T-cell (primary cell): ENCODE measurements at regions not wholly inside any gene's neighbourhood (a gene's known extent, or its start where the extent isn't known, plus 50 kb on each side); places are given as distances from the start of the nearest gene placed in this dataset.

Experiments used
- ATAC-seq, 4 experiments: fragments of 200-7000 bp in 3 of 4; fragments of 150-1000 bp in 1 of 4; cut with Tn5 transposase; replicated peaks in 1 of 4; 1 replicate in 3 of 4; 2 replicates in 1 of 4; pipeline ENCODE4 v1.10.0; 2021; ENCODE audit warnings: moderate library complexity in 3 of 4, mild to moderate bottlenecking in 2 of 4, moderate number of reproducible peaks in 1 of 4
- CTCF ChIA-PET, 2 donors: fragments of 300-600 bp; sonication (Branson Sonifier 250); formaldehyde crosslinking; loops; one replicate each; lab custom pipeline; 2022; ENCODE audit warnings: antibody characterized with exemption in 2 of 2; lab: Charles Lee
- POLR2A ChIA-PET, 2 donors: fragments of 300-600 bp; sonication (Branson Sonifier 250); formaldehyde crosslinking; loops; one replicate each; lab custom pipeline; 2022; ENCODE audit warnings: antibody characterized with exemption in 2 of 2; lab: Charles Lee
- DNase-seq, 35 experiments: peaks; one replicate each; pipeline versions ENCODE4 v3.0.0 to v3.0.0-alpha.2; 2013 to 2023
- H3K27ac ChIP-seq: one replicate; pipeline ENCODE4 v1.5.1; 2013; ENCODE audit warnings: low read length
- H3K27me3 ChIP-seq, 2 experiments: replicated peaks in 1 of 2; 1 replicate in 1 of 2; 2 replicates in 1 of 2; pipeline versions ENCODE4 v1.6.1 to v1.7.0; 2013; ENCODE audit warnings: low read length in 1 of 2, mixed read lengths in 1 of 2; ENCODE audit not compliant: control insufficient read depth in 2 of 2, insufficient read depth in 2 of 2; ENCODE audit errors: extremely low read depth in 1 of 2
- H3K36me3 ChIP-seq, 2 donors: 1 replicate in 1 of 2; 2 replicates in 1 of 2; pipeline versions ENCODE4 v1.6.1 to v1.7.0; 2013; ENCODE audit warnings: low read length in 1 of 2; ENCODE audit not compliant: control insufficient read depth in 2 of 2, insufficient read depth in 1 of 2; ENCODE audit errors: extremely low read depth in 1 of 2
- H3K4me1 ChIP-seq, 2 experiments: 1 replicate in 1 of 2; 2 replicates in 1 of 2; pipeline versions ENCODE4 v1.6.1 to v1.7.0; 2013; ENCODE audit warnings: low read length in 2 of 2, mixed read lengths in 1 of 2; ENCODE audit not compliant: insufficient read depth in 2 of 2, control insufficient read depth in 1 of 2; ENCODE audit errors: extremely low read depth in 1 of 2
- H3K4me3 ChIP-seq, 2 donors: 1 replicate in 1 of 2; 2 replicates in 1 of 2; pipeline versions ENCODE4 v1.5.1 to v1.7.0; 2013; ENCODE audit warnings: mild to moderate bottlenecking in 2 of 2, low read length in 1 of 2, moderate library complexity in 1 of 2; ENCODE audit not compliant: control insufficient read depth in 1 of 2; ENCODE audit errors: extremely low read depth in 1 of 2
- H3K9me3 ChIP-seq: 2 replicates; pipeline ENCODE4 v1.7.0; 2013
- H3K27ac Mint-ChIP-seq, 2 donors: one replicate each; pipeline ENCODE4 v1.8.0; 2020 to 2021; ENCODE audit warnings: mild to moderate bottlenecking in 2 of 2, mixed read lengths in 2 of 2
- H3K27me3 Mint-ChIP-seq, 2 donors: one replicate each; pipeline ENCODE4 v1.8.0; 2021 to 2022; ENCODE audit warnings: mixed read lengths in 2 of 2
- H3K36me3 Mint-ChIP-seq: one replicate; pipeline ENCODE4 v1.8.0; 2021; ENCODE audit warnings: mixed read lengths
- H3K4me1 Mint-ChIP-seq, 3 donors: one replicate each; pipeline ENCODE4 v1.8.0; 2020 to 2022; ENCODE audit warnings: mixed read lengths in 3 of 3, mild to moderate bottlenecking in 1 of 3
- H3K4me3 Mint-ChIP-seq, 3 donors: one replicate each; pipeline ENCODE4 v1.8.0; 2020 to 2022; ENCODE audit warnings: mild to moderate bottlenecking in 3 of 3, mixed read lengths in 3 of 3, moderate library complexity in 3 of 3
- H3K9me3 Mint-ChIP-seq, 3 donors: one replicate each; pipeline ENCODE4 v1.8.0; 2020 to 2022; ENCODE audit warnings: mixed read lengths in 3 of 3
- WGBS: methylation state at CpG from one replicate; pipeline ENCODE4 v1.1.5; 2013; ENCODE audit warnings: missing lambda C conversion rate; ENCODE audit not compliant: insufficient coverage; 5-methylcytosine and 5-hydroxymethylcytosine counted together

GRCh38 chr10:29021591-29021990 is 267.3 kb upstream of the LYZL1 start:
- ATAC-seq, result no peak
- H3K36me3 ChIP-seq, result no peaks in the 10 kb centered on the region
- peaks cover 0 to 15% of the 10 kb centered on the region in 2 donors for H3K27me3 Mint-ChIP-seq

GRCh38 chr10:29022513-29022912 is 266.4 kb upstream of the LYZL1 start:
- Mint-ChIP-seq H3K36me3 (no peaks in the 10 kb centered on the region), H3K4me3 (no peak overlapping the region), H3K4me1 (no peaks in the 10 kb centered on the region), H3K27ac (no peak overlapping the region), H3K27me3 (peaks cover 0 to 11% of the 10 kb centered on the region in 2 donors), H3K9me3 (no peaks in the 10 kb centered on the region)
- Histone ChIP-seq H3K4me1 (no peaks in the 10 kb centered on the region), H3K27me3 (no peaks in the 10 kb centered on the region), H3K9me3 (no peaks in the 10 kb centered on the region), H3K36me3 (no peaks in the 10 kb centered on the region), H3K27ac (no peak overlapping the region), H3K4me3 (no peak overlapping the region)
- 87% methylated on average over 5 of the region's 9 CpGs for WGBS
- ATAC-seq (no peak), DNase-seq (no peak)
- CTCF ChIA-PET, result interaction anchor here in 1 of 2 donors (0.5 to 0.7 kb wide), 2 partner anchors 392 to 428 kb away, joined by 3 to 5 read pairs; no protein-coding TSS in a partner anchor
- POLR2A ChIA-PET, result interaction anchor here in 1 of 2 donors (0.6 kb wide), 1 partner anchor 18 kb away, joined by 12 read pairs; no protein-coding TSS in a partner anchor

More at GRCh38 chr10:29021591-29021990, 267.3 kb upstream of the LYZL1 start:
- no peak overlapping the region for H3K4me3 Mint-ChIP-seq
- WGBS, result no CpG with 5 or more reads among the region's 3 CpGs
- POLR2A ChIA-PET, result no interaction called here
- no peaks in the 10 kb centered on the region for H3K9me3 Mint-ChIP-seq
- no peak overlapping the region for H3K27ac ChIP-seq
- H3K9me3 ChIP-seq, result no peaks in the 10 kb centered on the region
- H3K4me1 ChIP-seq, result no peaks in the 10 kb centered on the region
- CTCF ChIA-PET, result interaction anchor here (0.7 kb wide), 2 partner anchors 79 to 1219 kb away, joined by 3 to 15 read pairs; no protein-coding TSS in a partner anchor
- no peaks in the 10 kb centered on the region for H3K36me3 Mint-ChIP-seq
- H3K4me3 ChIP-seq, result no peak overlapping the region
- H3K4me1 Mint-ChIP-seq, result no peaks in the 10 kb centered on the region
- no peak for DNase-seq
- no peaks in the 10 kb centered on the region for H3K27me3 ChIP-seq
- H3K27ac Mint-ChIP-seq, result no peak overlapping the region

GRCh38 chr10:29023678-29024077 is 265.2 kb upstream of the LYZL1 start:
- ChIA-PET CTCF (no interaction called here), POLR2A (interaction anchor here in 1 of 2 donors (0.6 kb wide), 1 partner anchor 260 kb away, joined by 3 read pairs; no protein-coding TSS in a partner anchor)
- Mint-ChIP-seq H3K36me3 (no peaks in the 10 kb centered on the region), H3K9me3 (no peaks in the 10 kb centered on the region), H3K4me1 (no peaks in the 10 kb centered on the region), H3K4me3 (no peak overlapping the region), H3K27ac (no peak overlapping the region), H3K27me3 (peaks cover 2 to 10% of the 10 kb centered on the region in 2 donors)
- Histone ChIP-seq H3K36me3 (no peaks in the 10 kb centered on the region), H3K4me3 (no peak overlapping the region), H3K4me1 (no peaks in the 10 kb centered on the region), H3K27ac (no peak overlapping the region), H3K27me3 (no peaks in the 10 kb centered on the region), H3K9me3 (no peaks in the 10 kb centered on the region)
- 92% methylated on average over 2 of the region's 5 CpGs for WGBS
- DNase-seq (no peak), ATAC-seq (no peak)

GRCh38 chr10:29026065-29026797 is 262.6 kb upstream of the LYZL1 start:
- no peak overlapping the region for H3K4me3 Mint-ChIP-seq
- no peaks in the 10 kb centered on the region for H3K9me3 Mint-ChIP-seq
- no peaks in the 10 kb centered on the region for H3K4me1 Mint-ChIP-seq
- no peaks in the 10 kb centered on the region for H3K36me3 Mint-ChIP-seq
- Histone ChIP-seq H3K27me3 (no peaks in the 10 kb centered on the region), H3K4me3 (no peak overlapping the region), H3K4me1 (no peaks in the 10 kb centered on the region), H3K36me3 (no peaks in the 10 kb centered on the region), H3K27ac (no peak overlapping the region), H3K9me3 (no peaks in the 10 kb centered on the region)
- no peak for ATAC-seq
- WGBS, result 85% methylated on average over 8 of the region's 10 CpGs
- CTCF ChIA-PET, result no interaction called here
- H3K27me3 Mint-ChIP-seq, result peaks cover 2 to 23% of the 10 kb centered on the region in 2 donors
- POLR2A ChIA-PET, result no interaction called here
- H3K27ac Mint-ChIP-seq, result no peak overlapping the region
- DNase-seq, result no peak

GRCh38 chr10:29026802-29027580 is 261.9 kb upstream of the LYZL1 start:
- H3K4me3 Mint-ChIP-seq, result no peak overlapping the region
- DNase-seq (no peak), ATAC-seq (no peak)
- Histone ChIP-seq H3K27me3 (no peaks in the 10 kb centered on the region), H3K36me3 (no peaks in the 10 kb centered on the region), H3K4me1 (no peaks in the 10 kb centered on the region), H3K9me3 (no peaks in the 10 kb centered on the region), H3K27ac (no peak overlapping the region), H3K4me3 (no peak overlapping the region)
- ChIA-PET POLR2A (no interaction called here), CTCF (no interaction called here)
- WGBS, result 50% methylated on average over 1 of the region's 5 CpGs
- no peak overlapping the region for H3K27ac Mint-ChIP-seq
- no peaks in the 10 kb centered on the region for H3K36me3 Mint-ChIP-seq
- H3K27me3 Mint-ChIP-seq, result peaks cover 2 to 23% of the 10 kb centered on the region in 2 donors
- no peaks in the 10 kb centered on the region for H3K4me1 Mint-ChIP-seq
- H3K9me3 Mint-ChIP-seq, result no peaks in the 10 kb centered on the region

GRCh38 chr10:29028486-29028885 is 260.4 kb upstream of the LYZL1 start:
- Histone ChIP-seq H3K36me3 (no peaks in the 10 kb centered on the region), H3K27me3 (no peaks in the 10 kb centered on the region), H3K4me1 (no peaks in the 10 kb centered on the region), H3K4me3 (no peak overlapping the region), H3K27ac (no peak overlapping the region), H3K9me3 (no peaks in the 10 kb centered on the region)
- Mint-ChIP-seq H3K27ac (no peak overlapping the region), H3K9me3 (no peaks in the 10 kb centered on the region), H3K4me3 (no peak overlapping the region), H3K27me3 (peaks cover 2 to 23% of the 10 kb centered on the region in 2 donors), H3K4me1 (no peaks in the 10 kb centered on the region), H3K36me3 (no peaks in the 10 kb centered on the region)
- POLR2A ChIA-PET, result no interaction called here
- CTCF ChIA-PET, result no interaction called here
- ATAC-seq, result no peak
- WGBS, result 23% methylated on average over 2 of the region's 3 CpGs
- DNase-seq, result no peak
